Natural killer cell (primary cell): ENCODE measurements at regions not wholly inside any gene's neighbourhood (a gene's known extent, or its start where the extent isn't known, plus 50 kb on each side); places are given as distances from the start of the nearest gene placed in this dataset.

Experiments
- ATAC-seq, 3 donors: fragments of 150-1000 bp in 2 of 3; fragments of 200-7000 bp in 1 of 3; cut with Tn5 transposase; 1 replicate in 1 of 3; 2 replicates in 2 of 3; pipeline ENCODE4 v1.10.0; 2021; ENCODE audit warnings: mild to moderate bottlenecking in 2 of 3, moderate library complexity in 2 of 3
- DNase-seq, 2 donors: peaks; one replicate each; pipeline versions ENCODE4 v3.0.0 to v3.0.0-alpha.2; 2013 to 2021; ENCODE audit warnings: mixed read lengths in 1 of 2
- H3K27ac ChIP-seq: one replicate; pipeline ENCODE4 v1.5.1; 2013; ENCODE audit warnings: mild to moderate bottlenecking, low read length
- H3K27me3 ChIP-seq: one replicate; pipeline ENCODE4 v1.6.1; 2013; ENCODE audit warnings: low read length; ENCODE audit not compliant: control insufficient read depth, insufficient read depth
- H3K36me3 ChIP-seq: one replicate; pipeline ENCODE4 v1.6.1; 2013; ENCODE audit warnings: low read length; ENCODE audit not compliant: control insufficient read depth, insufficient read depth
- H3K4me1 ChIP-seq: one replicate; pipeline ENCODE4 v1.6.1; 2013; ENCODE audit warnings: low read length; ENCODE audit not compliant: control insufficient read depth, insufficient read depth
- H3K4me3 ChIP-seq: one replicate; pipeline ENCODE4 v1.5.1; 2013; ENCODE audit warnings: low read length
- H3K9me3 ChIP-seq: one replicate; pipeline ENCODE4 v1.6.1; 2013; ENCODE audit warnings: low read length; ENCODE audit not compliant: control insufficient read depth, insufficient read depth
- H3K27ac Mint-ChIP-seq, 2 donors: one replicate each; pipeline ENCODE4 v1.8.0; 2022; ENCODE audit warnings: mild to moderate bottlenecking in 2 of 2, mixed read lengths in 2 of 2, moderate library complexity in 1 of 2
- H3K27me3 Mint-ChIP-seq, 2 donors: one replicate each; pipeline ENCODE4 v1.8.0; 2022; ENCODE audit warnings: low read depth in 2 of 2, mixed read lengths in 2 of 2
- H3K36me3 Mint-ChIP-seq: one replicate; pipeline ENCODE4 v1.8.0; 2022; ENCODE audit warnings: mixed read lengths
- H3K4me1 Mint-ChIP-seq, 2 donors: one replicate each; pipeline ENCODE4 v1.8.0; 2022; ENCODE audit warnings: mixed read lengths in 2 of 2
- H3K4me3 Mint-ChIP-seq: one replicate; pipeline ENCODE4 v1.8.0; 2022; ENCODE audit warnings: mild to moderate bottlenecking, moderate library complexity, mixed read lengths
- H3K9me3 Mint-ChIP-seq, 2 donors: one replicate each; pipeline ENCODE4 v1.8.0; 2022; ENCODE audit warnings: mixed read lengths in 2 of 2
- CTCF ChIP-seq: fragments of 200-600 bp; IDR thresholded peaks from one replicate; pipeline ENCODE4 v1.8.0; 2022; ENCODE audit warnings: antibody characterized with exemption
- WGBS: methylation state at CpG from one replicate; pipeline ENCODE4 v1.1.7; 2013; ENCODE audit warnings: missing lambda C conversion rate; ENCODE audit not compliant: insufficient coverage; 5-methylcytosine and 5-hydroxymethylcytosine counted together
- intact Hi-C: fragments of 100-400 bp; cut with micrococcal nuclease; formaldehyde crosslinking; loops from one replicate; pipeline ENCODE4 v1.14.2; 2022

GRCh38 chr11:130994043-130994442 is 77.8 kb upstream of the SNX19 start:
- H3K9me3 ChIP-seq, result no peaks in the 10 kb centered on the region
- no peaks in the 10 kb centered on the region for H3K27me3 ChIP-seq
- no peak for TF ChIP-seq CTCF
- H3K4me3 ChIP-seq, result no peak overlapping the region
- ATAC-seq (no peak), DNase-seq (no peak)
- intact Hi-C loops, result no loop called here
- no peaks in the 10 kb centered on the region for H3K4me1 ChIP-seq
- H3K27ac ChIP-seq, result no peak overlapping the region
- Mint-ChIP-seq H3K9me3 (peaks cover 2% of the 10 kb centered on the region in 2 donors), H3K27ac (no peak overlapping the region), H3K27me3 (no peaks in the 10 kb centered on the region), H3K4me1 (no peaks in the 10 kb centered on the region), H3K36me3 (no peaks in the 10 kb centered on the region), H3K4me3 (no peak overlapping the region)
- no peaks in the 10 kb centered on the region for H3K36me3 ChIP-seq
- WGBS, result 80% methylated on average over 1 of the region's 2 CpGs

GRCh38 chr11:130995266-130995665 is 79.0 kb upstream of the SNX19 start:
- TF ChIP-seq CTCF, result no peak
- no peaks in the 10 kb centered on the region for H3K27me3 ChIP-seq
- H3K27ac ChIP-seq, result no peak overlapping the region
- intact Hi-C loops, result no loop called here
- 52% methylated on average over 2 of the region's 2 CpGs for WGBS
- H3K4me3 ChIP-seq, result no peak overlapping the region
- H3K4me1 ChIP-seq, result no peaks in the 10 kb centered on the region
- Mint-ChIP-seq H3K4me3 (no peak overlapping the region), H3K27me3 (no peaks in the 10 kb centered on the region), H3K4me1 (no peaks in the 10 kb centered on the region), H3K9me3 (peaks cover 2% of the 10 kb centered on the region in 2 donors), H3K27ac (no peak overlapping the region), H3K36me3 (no peaks in the 10 kb centered on the region)
- DNase-seq (no peak), ATAC-seq (no peak)
- H3K36me3 ChIP-seq, result no peaks in the 10 kb centered on the region
- H3K9me3 ChIP-seq, result no peaks in the 10 kb centered on the region

- Mint-ChIP-seq H3K27me3 (no peaks in the 10 kb centered on the region), H3K9me3 (peaks cover 0 to 2% of the 10 kb centered on the region in 2 donors), H3K36me3 (no peaks in the 10 kb centered on the region), H3K4me1 (no peaks in the 10 kb centered on the region), H3K27ac (no peak overlapping the region), H3K4me3 (no peak overlapping the region)
- DNase-seq (no peak), ATAC-seq (no peak)
- no peaks in the 10 kb centered on the region for H3K9me3 ChIP-seq
- no peaks in the 10 kb centered on the region for H3K36me3 ChIP-seq
- no peaks in the 10 kb centered on the region for H3K4me1 ChIP-seq
- intact Hi-C loops, result no loop called here
- no peaks in the 10 kb centered on the region for H3K27me3 ChIP-seq
- no peak overlapping the region for H3K27ac ChIP-seq
- H3K4me3 ChIP-seq, result no peak overlapping the region
- WGBS, result 37% methylated on average over 1 of the region's 1 CpG
- TF ChIP-seq CTCF, result no peak
Observed at GRCh38 chr11:130997278-130997677, 81.0 kb upstream of the SNX19 start.

GRCh38 chr11:130999086-130999485 is 82.8 kb upstream of the SNX19 start:
- Mint-ChIP-seq H3K27ac (no peak overlapping the region), H3K4me1 (no peaks in the 10 kb centered on the region), H3K4me3 (no peak overlapping the region), H3K27me3 (no peaks in the 10 kb centered on the region), H3K36me3 (no peaks in the 10 kb centered on the region), H3K9me3 (peaks cover 0 to 2% of the 10 kb centered on the region in 2 donors)
- intact Hi-C loops, result no loop called here
- 70% methylated on average over 1 of the region's 1 CpG for WGBS
- H3K9me3 ChIP-seq, result no peaks in the 10 kb centered on the region
- no peaks in the 10 kb centered on the region for H3K27me3 ChIP-seq
- no peak overlapping the region for H3K4me3 ChIP-seq
- H3K4me1 ChIP-seq, result no peaks in the 10 kb centered on the region
- TF ChIP-seq CTCF, result no peak
- H3K27ac ChIP-seq, result no peak overlapping the region
- H3K36me3 ChIP-seq, result no peaks in the 10 kb centered on the region
- DNase-seq, result no peak
- no peak for ATAC-seq
